ENCODE measurements at regions not wholly inside any gene's neighbourhood (a gene's known extent, or its start where the extent isn't known, plus 50 kb on each side); places are given as distances from the start of the nearest gene placed in this dataset.

GRCh38 chr7:98724591-98724990, 107.5 kb downstream of the NPTX2 start:
- ATAC-seq: no peak; the same call in 1 of the 2 replicates
- CTCF ChIA-PET: interaction anchor here (0.6 to 0.9 kb wide), 3 partner anchors 19 to 22 kb away, joined by 3 to 4 read pairs (median 3); no protein-coding TSS in a partner anchor
- DNase-seq (ENCODE audit: low read depth, low spot score): no peak
- Histone ChIP-seq H3K4me1 (ENCODE audit: control insufficient read depth, insufficient read depth, low read length) (0 out of 2 replicates have a peak, but pooled peaks cover 2% of the 10 kb centered on the region), H3K27me3 (ENCODE audit: control insufficient read depth, insufficient read depth, low read length) (no peaks in the 10 kb centered on the region), H3K27ac (ENCODE audit: low read length) (no peak overlapping the region), H3K36me3 (ENCODE audit: control insufficient read depth, insufficient read depth, low read length) (no peaks in the 10 kb centered on the region), H3K4me3 (ENCODE audit: low read depth in 2 of 2, low read length in 2 of 2) (no peak overlapping the region), H3K9me3 (ENCODE audit: control insufficient read depth, insufficient read depth, low read depth, low read length) (no peaks in the 10 kb centered on the region)
- intact Hi-C loops (cut with micrococcal nuclease; ENCODE audit: unreplicated experiment): no loop called here
- POLR2A ChIA-PET: no interaction called here
- no TSS peak for BruUV-seq (replicated peaks)
- in situ Hi-C loops (cut with HindIII; ENCODE audit: low pct_unique_long_range_greater_than_20kb, low sequenced_read_pairs): no loop called here
- TF ChIP-seq REST (IDR thresholded peaks at IDR 0.05; ENCODE audit: insufficient read depth in 1 of 2, low read depth in 2 of 2, low read length in 1 of 2) (no peak), TCF7L2 (IDR thresholded peaks at IDR 0.05; ENCODE audit: low read depth, low read length) (no peak), SIN3A (IDR thresholded peaks at IDR 0.05; ENCODE audit: borderline replicate concordance, insufficient read depth, low read depth, low read length) (no peak), CTCF (IDR thresholded peaks at IDR 0.05) (no peak), POLR2AphosphoS5 (IDR thresholded peaks at IDR 0.05; ENCODE audit: low read depth, low read length) (no peak)

GRCh38 chr7:98727146-98727709, 110.1 kb downstream of the NPTX2 start:
- TF ChIP-seq REST (IDR thresholded peaks at IDR 0.05; ENCODE audit: insufficient read depth in 1 of 2, low read depth in 2 of 2, low read length in 1 of 2) (no peak), SIN3A (IDR thresholded peaks at IDR 0.05; ENCODE audit: borderline replicate concordance, insufficient read depth, low read depth, low read length) (no peak), POLR2AphosphoS5 (IDR thresholded peaks at IDR 0.05; ENCODE audit: low read depth, low read length) (no peak), CTCF (IDR thresholded peaks at IDR 0.05) (no peak), TCF7L2 (IDR thresholded peaks at IDR 0.05; ENCODE audit: low read depth, low read length) (no peak)
- in situ Hi-C loops (cut with HindIII; ENCODE audit: low pct_unique_long_range_greater_than_20kb, low sequenced_read_pairs): no loop called here
- CTCF ChIA-PET: no interaction called here
- no peak overlapping the region for H3K4me3 ChIP-seq (ENCODE audit: low read depth in 2 of 2, low read length in 2 of 2)
- no peak for DNase-seq (ENCODE audit: low read depth, low spot score)
- 0 out of 2 replicates have a peak, but pooled peaks cover 2% of the 10 kb centered on the region for H3K4me1 ChIP-seq (ENCODE audit: control insufficient read depth, insufficient read depth, low read length)
- BruUV-seq (replicated peaks): no TSS peak
- no peak for ATAC-seq
- H3K27ac ChIP-seq (ENCODE audit: low read length): no peak overlapping the region
- no peaks in the 10 kb centered on the region for H3K27me3 ChIP-seq (ENCODE audit: control insufficient read depth, insufficient read depth, low read length)
- POLR2A ChIA-PET: no interaction called here
- H3K36me3 ChIP-seq (ENCODE audit: control insufficient read depth, insufficient read depth, low read length): no peaks in the 10 kb centered on the region
- intact Hi-C loops (cut with micrococcal nuclease; ENCODE audit: unreplicated experiment): no loop called here
- no peaks in the 10 kb centered on the region for H3K9me3 ChIP-seq (ENCODE audit: control insufficient read depth, insufficient read depth, low read depth, low read length)
